Heart left ventricle (tissue), 16 donors: ENCODE measurements at regions not wholly inside any gene's neighbourhood (a gene's known extent, or its start where the extent isn't known, plus 50 kb on each side); places are given as distances from the start of the nearest gene placed in this dataset.
A peak's percentile ranks its signal among the peaks of the same experiment; 100 is the strongest.
"Not testable (repeated sequence)": the region's sequence is repeated elsewhere in the genome, so short reads cannot be mapped to it uniquely, and the experiment has no call there.

Source experiments
- ATAC-seq, 4 donors: fragments of 200-7000 bp; cut with Tn5 transposase; one replicate each; pipeline ENCODE4 v1.9.1; 2020 to 2022; ENCODE audit warnings: moderate library complexity in 4 of 4, mild to moderate bottlenecking in 3 of 4, moderate number of reproducible peaks in 1 of 4
- DNase-seq, 5 donors: peaks; one replicate each; pipeline ENCODE4 v3.0.0-alpha.2; 2020
- H3K27ac ChIP-seq, 12 donors: fragments of 200-600 bp; sonication (generic) in 4 of 12; one replicate each; pipeline versions ENCODE4 v1.5.0 to v1.8.0; 2016 to 2022; ENCODE audit warnings: mild to moderate bottlenecking in 2 of 12
- H3K27me3 ChIP-seq, 9 donors: fragments of 200-600 bp; sonication (generic) in 2 of 9; one replicate each; pipeline versions ENCODE4 v1.5.1 to v1.8.0; 2016 to 2022; ENCODE audit warnings: mild to moderate bottlenecking in 3 of 9
- H3K36me3 ChIP-seq, 9 donors: fragments of 200-600 bp; sonication (generic) in 2 of 9; one replicate each; pipeline versions ENCODE4 v1.5.0 to v1.8.0; 2018 to 2022; ENCODE audit warnings: mild to moderate bottlenecking in 2 of 9
- H3K4me1 ChIP-seq, 12 donors: fragments of 200-600 bp; sonication (generic) in 4 of 12; one replicate each; pipeline versions ENCODE4 v1.5.0 to v1.8.0; 2016 to 2022; ENCODE audit warnings: mild to moderate bottlenecking in 3 of 12
- H3K4me3 ChIP-seq, 12 donors: fragments of 200-600 bp; sonication (generic) in 4 of 12; one replicate each; pipeline versions ENCODE4 v1.5.0 to v1.8.0; 2017 to 2022; ENCODE audit warnings: mild to moderate bottlenecking in 9 of 12, moderate library complexity in 4 of 12
- H3K9me3 ChIP-seq, 12 donors: fragments of 200-600 bp; sonication (generic) in 4 of 12; one replicate each; pipeline versions ENCODE4 v1.5.0 to v1.8.0; 2016 to 2022; ENCODE audit warnings: mild to moderate bottlenecking in 1 of 12
- POLR2A ChIP-seq, 2 donors: fragments of 450-650 bp; IDR thresholded peaks; one replicate each; pipeline ENCODE4 v1.6.1; 2017; ENCODE audit warnings: antibody characterized with exemption in 2 of 2, mild to moderate bottlenecking in 2 of 2, moderate library complexity in 2 of 2
- WGBS, 4 donors: extraction: QIAGEN DNeasy Blood & Tissue Kit in 2 of 4; methylation state at CpG; one replicate each; pipeline versions ENCODE4 v1.1.5 to v1.1.7; 2013 to 2018; 5-methylcytosine and 5-hydroxymethylcytosine counted together
- intact Hi-C, 10 donors: fragments of 100-400 bp; cut with DNase I; formaldehyde crosslinking; loops; one replicate each; pipeline versions ENCODE4 v1.11.1 to v1.14.2; 2022
- TF ChIP-seq, protein P1 (sequence below), 12 donors: fragments of 200-600 bp; sonication (generic) in 4 of 12; IDR thresholded peaks; one replicate each; pipeline versions ENCODE4 v1.5.0 to v1.8.0; 2018 to 2022; ENCODE audit warnings: antibody characterized with exemption in 12 of 12, mild to moderate bottlenecking in 5 of 12
- donor health status: ischemic (EF 13 %, LVEDD 7.1; RV severe dilation, severe dysfunction).
- donor health status: healthy with polysubstance abuse.
- donor health status: DM: no; HTN: yes; CAD: no.
- donor health status: DM: no; HTN: no; CAD: no.
- donor health status: ischemic (EF 25% LVEDD 6.9; RV normal size, moderate dysfunction).
- donor health status: ischemic (EF 25% LVEDD 5.7; RV mildly dilated, moderate dysfunction).
- donor health status: healthy.
- donor health status: DM: yes; HTN: yes; CAD: no.
- donor health status: ischemic (EF 35%, LVEDD 5.7; RV mildly dilated, moderate dysfunction).
- donor health status: nonischemic (EF 11% LVEDD 7.7; RV severe dilation, severe dysfunction).
- donor health status: DM: yes; HTN: yes; CAD: no.
- donor health status: PGD.
- donor health status: ischemic (EF 29% LVEDD 5.4; RV normal size, mild dysfunction).
- donor health status: nonischemic (EF 23%, LVEDD 6.1; RV moderate dilation, normal function).

GRCh38 chr4:94135701-94136100 is 72.0 kb upstream of the SMARCAD1 start:
- Histone ChIP-seq H3K36me3 (no peaks in the 10 kb centered on the region), H3K9me3 (no peaks in the 10 kb centered on the region), H3K27me3 (peaks cover 0 to 4% (median 0%) of the 10 kb centered on the region in 9 donors), H3K4me3 (no peak overlapping the region), H3K27ac (no peak overlapping the region), H3K4me1 (no peaks in the 10 kb centered on the region)
- 28 to 56% (median 42%) methylated on average over 1 of the region's 1 CpG for WGBS, 4 donors
- ATAC-seq: no peak
- TF ChIP-seq, protein P1, sequence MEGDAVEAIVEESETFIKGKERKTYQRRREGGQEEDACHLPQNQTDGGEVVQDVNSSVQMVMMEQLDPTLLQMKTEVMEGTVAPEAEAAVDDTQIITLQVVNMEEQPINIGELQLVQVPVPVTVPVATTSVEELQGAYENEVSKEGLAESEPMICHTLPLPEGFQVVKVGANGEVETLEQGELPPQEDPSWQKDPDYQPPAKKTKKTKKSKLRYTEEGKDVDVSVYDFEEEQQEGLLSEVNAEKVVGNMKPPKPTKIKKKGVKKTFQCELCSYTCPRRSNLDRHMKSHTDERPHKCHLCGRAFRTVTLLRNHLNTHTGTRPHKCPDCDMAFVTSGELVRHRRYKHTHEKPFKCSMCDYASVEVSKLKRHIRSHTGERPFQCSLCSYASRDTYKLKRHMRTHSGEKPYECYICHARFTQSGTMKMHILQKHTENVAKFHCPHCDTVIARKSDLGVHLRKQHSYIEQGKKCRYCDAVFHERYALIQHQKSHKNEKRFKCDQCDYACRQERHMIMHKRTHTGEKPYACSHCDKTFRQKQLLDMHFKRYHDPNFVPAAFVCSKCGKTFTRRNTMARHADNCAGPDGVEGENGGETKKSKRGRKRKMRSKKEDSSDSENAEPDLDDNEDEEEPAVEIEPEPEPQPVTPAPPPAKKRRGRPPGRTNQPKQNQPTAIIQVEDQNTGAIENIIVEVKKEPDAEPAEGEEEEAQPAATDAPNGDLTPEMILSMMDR (IDR thresholded peaks at IDR 0.05): no peak
- TF ChIP-seq POLR2A (IDR thresholded peaks at IDR 0.05): no peak
- no peak for DNase-seq
- intact Hi-C loops: no loop called here

GRCh38 chr4:94139931-94140612 is 67.6 kb upstream of the SMARCAD1 start:
- Histone ChIP-seq H3K4me1 (no peaks in the 10 kb centered on the region), H3K36me3 (no peaks in the 10 kb centered on the region), H3K27me3 (no peaks in the 10 kb centered on the region), H3K9me3 (peaks cover 0 to 5% (median 0%) of the 10 kb centered on the region in 12 donors), H3K4me3 (no peak overlapping the region), H3K27ac (no peak overlapping the region)
- ATAC-seq (peak in 1 of 4 donors; percentile 32), DNase-seq (no peak)
- intact Hi-C loops: no loop called here
- WGBS, 4 donors: 79 to 86% (median 83%) methylated on average over 11 of the region's 11 CpGs
- no peak for TF ChIP-seq POLR2A (IDR thresholded peaks at IDR 0.05)
- TF ChIP-seq, protein P1 (IDR thresholded peaks at IDR 0.05): no peak

DNA sequence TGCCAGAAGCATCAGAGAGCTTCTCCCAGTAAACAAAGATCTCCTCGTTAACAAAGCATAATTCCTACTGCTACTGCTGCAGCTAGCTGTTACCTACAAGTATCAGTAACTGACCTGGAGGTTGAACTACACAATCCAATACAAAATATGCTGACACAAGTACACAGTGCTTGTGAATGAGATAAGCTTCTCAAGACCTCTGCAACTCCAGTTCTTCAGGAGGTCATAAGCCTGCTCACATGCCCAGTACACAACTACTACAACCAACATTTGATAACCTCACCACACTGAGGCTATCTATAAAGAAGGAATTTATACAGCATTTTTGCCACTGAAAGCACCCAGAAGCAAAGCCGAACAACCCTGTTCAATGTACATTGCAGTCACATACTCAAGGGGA is 66.7 kb upstream of the SMARCAD1 start:
- Histone ChIP-seq H3K36me3 (no peaks in the 10 kb centered on the region), H3K4me1 (no peaks in the 10 kb centered on the region), H3K9me3 (peaks cover 0 to 5% (median 0%) of the 10 kb centered on the region in 12 donors), H3K4me3 (no peak overlapping the region), H3K27ac (no peak overlapping the region), H3K27me3 (no peaks in the 10 kb centered on the region)
- no peak for DNase-seq
- WGBS, 4 donors: 33 to 63% (median 49%) methylated on average over 1 to 2 of the region's 2 CpGs
- no peak for TF ChIP-seq POLR2A (IDR thresholded peaks at IDR 0.05)
- TF ChIP-seq, protein P1 (IDR thresholded peaks at IDR 0.05): no peak
- intact Hi-C loops: no loop called here
- no peak for ATAC-seq

DNA sequence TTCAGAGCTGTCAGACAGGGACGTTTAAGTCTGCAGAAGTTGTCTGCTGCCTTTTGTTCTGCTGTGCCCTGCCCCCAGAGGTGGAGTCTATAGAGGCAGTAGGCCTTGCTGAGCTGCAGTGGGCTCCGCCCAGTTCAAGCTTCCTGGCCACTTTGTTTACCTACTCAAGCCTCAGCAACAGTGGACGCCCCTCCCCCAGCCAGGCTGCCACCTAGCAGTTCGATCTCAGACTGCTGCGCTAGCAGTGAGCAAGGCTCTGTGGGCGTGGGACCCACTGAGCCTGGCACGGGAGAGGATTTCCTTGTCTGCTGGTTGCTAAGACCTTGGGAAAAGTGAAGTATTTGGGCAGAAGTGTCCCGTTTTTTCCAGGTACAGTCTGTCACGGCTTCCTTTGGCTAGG is 59.6 kb upstream of the SMARCAD1 start:
- DNase-seq, H3K4me1 ChIP-seq, intact Hi-C loops, H3K27me3 ChIP-seq, ATAC-seq, H3K9me3 ChIP-seq, H3K27ac ChIP-seq, H3K4me3 ChIP-seq, H3K36me3 ChIP-seq: not testable (repeated sequence)
- WGBS, 4 donors: 46 to 80% (median 52%) methylated on average over 5 to 9 of the region's 9 CpGs

- ATAC-seq: no peak
- Histone ChIP-seq H3K36me3 (no peaks in the 10 kb centered on the region), H3K4me1 (no peaks in the 10 kb centered on the region), H3K27ac (no peak overlapping the region), H3K9me3 (peaks cover 0 to 4% (median 0%) of the 10 kb centered on the region in 12 donors), H3K4me3 (no peak overlapping the region), H3K27me3 (no peaks in the 10 kb centered on the region)
- intact Hi-C loops: no loop called here
- DNase-seq: no peak
- TF ChIP-seq POLR2A (IDR thresholded peaks at IDR 0.05): no peak
- TF ChIP-seq, protein P1 (IDR thresholded peaks at IDR 0.05): no peak
Measured at GRCh38 chr4:94152466-94152865, 55.2 kb upstream of the SMARCAD1 start.

GRCh38 chr4:94155404-94155803 is 52.3 kb upstream of the SMARCAD1 start:
- intact Hi-C loops, ATAC-seq: not testable (repeated sequence)
- WGBS, 4 donors: 66 to 90% (median 85%) methylated on average over 2 of the region's 2 CpGs

More at GRCh38 chr4:94155404-94155803, 52.3 kb upstream of the SMARCAD1 start:
- not testable (repeated sequence) for H3K9me3 ChIP-seq, H3K27me3 ChIP-seq, H3K36me3 ChIP-seq, H3K4me1 ChIP-seq, DNase-seq, H3K27ac ChIP-seq, H3K4me3 ChIP-seq
